ENCODE measurements at regions not wholly inside any gene's neighbourhood (a gene's known extent, or its start where the extent isn't known, plus 50 kb on each side); places are given as distances from the start of the nearest gene placed in this dataset.

DNA sequence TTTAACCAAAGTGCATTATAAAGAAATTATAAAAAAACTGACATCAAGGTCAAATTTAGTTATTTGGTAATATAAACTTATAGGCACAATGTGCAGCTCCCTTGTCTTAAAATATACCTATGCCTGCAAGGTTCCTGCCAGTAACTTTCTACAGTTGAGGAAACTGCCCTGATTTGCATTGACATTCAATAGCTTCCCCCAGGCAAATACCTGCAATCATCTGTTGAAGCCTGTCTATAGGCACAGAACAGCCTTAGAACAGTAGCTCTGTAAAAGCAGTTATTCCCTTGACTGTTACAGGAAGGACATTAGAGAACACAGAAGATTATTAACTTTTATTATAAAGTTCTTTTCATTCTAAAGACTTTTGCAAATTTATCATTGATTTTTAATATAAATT, 1239.5 kb downstream of the PCDH9 start:
- Mint-ChIP-seq H3K9me3 (no peaks in the 10 kb centered on the region), H3K4me3 (no peak overlapping the region), H3K36me3 (ENCODE audit: low read depth) (no peaks in the 10 kb centered on the region), H3K27me3 (ENCODE audit: insufficient read depth) (peaks cover 1% of the 10 kb centered on the region; the same call in 1 of the 2 replicates), H3K4me1 (ENCODE audit: low read depth) (no peaks in the 10 kb centered on the region), H3K27ac (no peak overlapping the region)
- no peak for TF ChIP-seq CTCF (IDR thresholded peaks at IDR 0.05)
- DNase-seq, result no peak

DNA sequence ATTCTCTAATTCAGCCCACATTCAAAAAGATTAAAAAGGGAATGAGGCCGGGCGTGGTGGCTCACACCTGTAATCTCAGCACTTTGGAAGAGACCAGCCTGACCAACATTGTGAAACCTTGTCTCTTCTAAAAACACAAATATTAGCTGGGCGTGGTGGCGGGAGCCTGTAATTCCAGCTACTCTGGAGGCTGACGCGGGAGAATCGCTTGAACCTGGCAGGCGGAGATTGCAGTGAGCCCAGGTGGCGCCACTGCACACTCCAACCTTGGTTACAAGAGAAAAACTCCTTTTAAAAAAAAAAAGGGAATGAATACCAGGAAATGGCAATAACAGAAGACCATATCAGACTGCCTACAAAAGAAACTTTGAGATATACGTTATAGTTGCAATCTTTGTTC, 1244.5 kb downstream of the PCDH9 start:
- no peaks in the 10 kb centered on the region for H3K27me3 Mint-ChIP-seq (ENCODE audit: insufficient read depth)
- H3K4me3 Mint-ChIP-seq, result no peak overlapping the region
- DNase-seq, result no peak
- no peak overlapping the region for H3K27ac Mint-ChIP-seq
- H3K4me1 Mint-ChIP-seq (ENCODE audit: low read depth), result no peaks in the 10 kb centered on the region
- no peaks in the 10 kb centered on the region for H3K36me3 Mint-ChIP-seq (ENCODE audit: low read depth)
- TF ChIP-seq CTCF (IDR thresholded peaks at IDR 0.05), result 0 out of 2 replicates have a peak, but pooled peaks have one; percentile 12
- H3K9me3 Mint-ChIP-seq, result no peaks in the 10 kb centered on the region

- no peaks in the 10 kb centered on the region; the same call in 1 of the 2 replicates for H3K27me3 Mint-ChIP-seq (ENCODE audit: insufficient read depth)
- H3K4me3 Mint-ChIP-seq, result no peak overlapping the region
- no peak for TF ChIP-seq CTCF (IDR thresholded peaks at IDR 0.05)
- H3K9me3 Mint-ChIP-seq, result peaks cover 12% of the 10 kb centered on the region; the same call in 1 of the 2 replicates
- DNase-seq, result no peak
- H3K27ac Mint-ChIP-seq, result no peak overlapping the region
- H3K36me3 Mint-ChIP-seq (ENCODE audit: low read depth), result peaks cover 8% of the 10 kb centered on the region
- no peaks in the 10 kb centered on the region for H3K4me1 Mint-ChIP-seq (ENCODE audit: low read depth)
Observed at GRCh38 chr13:65977525-65977924, 1252.6 kb downstream of the PCDH9 start.

DNA sequence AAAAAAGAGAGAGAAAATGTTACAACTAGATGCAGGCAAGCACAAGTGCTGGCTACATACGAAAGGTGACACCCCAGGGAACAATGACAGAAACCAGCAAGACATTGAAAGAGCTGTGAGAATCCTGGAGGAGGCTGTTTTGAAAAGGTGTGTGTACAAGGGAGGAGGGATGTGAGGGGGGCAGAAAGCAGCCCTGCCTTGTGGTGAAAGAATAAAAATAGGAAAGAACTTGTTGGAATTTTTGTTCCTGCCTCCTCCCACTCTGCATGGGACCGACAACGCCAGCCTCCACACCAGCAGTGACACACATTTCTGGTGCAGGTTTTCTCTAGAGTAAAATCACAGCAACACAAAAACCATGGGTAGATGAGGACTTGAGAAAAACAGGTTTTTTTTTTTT, 1258.6 kb downstream of the PCDH9 start:
- Mint-ChIP-seq H3K9me3 (peaks cover 3% of the 10 kb centered on the region; the same call in 1 of the 2 replicates), H3K27ac (no peak overlapping the region), H3K4me1 (ENCODE audit: low read depth) (peaks cover 19% of the 10 kb centered on the region), H3K27me3 (ENCODE audit: insufficient read depth) (no peaks in the 10 kb centered on the region), H3K36me3 (ENCODE audit: low read depth) (no peaks in the 10 kb centered on the region), H3K4me3 (no peak overlapping the region)
- DNase-seq, result no peak
- no peak for TF ChIP-seq CTCF (IDR thresholded peaks at IDR 0.05)

DNA sequence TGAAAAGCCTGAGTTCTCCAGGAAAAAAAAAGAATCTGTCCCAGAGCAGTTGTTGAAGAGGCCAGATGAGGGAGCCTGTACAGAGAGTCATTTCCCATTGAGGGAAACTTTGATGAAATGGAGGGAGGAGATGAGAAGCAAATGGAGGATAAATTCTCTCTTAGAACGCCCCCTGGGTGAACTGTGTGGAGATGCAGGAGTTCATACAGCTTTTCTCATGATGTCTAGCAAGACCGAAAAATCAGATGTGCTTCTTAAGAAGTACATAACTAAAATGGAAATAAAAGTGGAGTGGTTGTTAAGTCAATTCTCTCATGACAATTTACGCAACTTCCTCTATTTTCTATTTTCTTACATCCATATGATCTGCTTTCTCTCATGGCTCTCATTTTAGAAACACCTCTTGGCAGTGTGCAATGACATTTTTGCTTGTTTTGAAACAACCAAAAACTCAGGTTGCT, 1263.1 kb downstream of the PCDH9 start:
- Mint-ChIP-seq H3K27ac (no peak overlapping the region), H3K36me3 (ENCODE audit: low read depth) (no peaks in the 10 kb centered on the region), H3K27me3 (ENCODE audit: insufficient read depth) (no peaks in the 10 kb centered on the region), H3K4me3 (no peak overlapping the region), H3K4me1 (ENCODE audit: low read depth) (peaks cover 40% of the 10 kb centered on the region), H3K9me3 (no peaks in the 10 kb centered on the region)
- DNase-seq, result peak; percentile 67
- peak; percentile 79 for TF ChIP-seq CTCF (IDR thresholded peaks at IDR 0.05)

- DNase-seq, result peak; percentile 58
- no peaks in the 10 kb centered on the region for H3K9me3 Mint-ChIP-seq
- peak overlapping the region; percentile 44; the same call in 1 of the 2 replicates for H3K27ac Mint-ChIP-seq
- TF ChIP-seq CTCF (IDR thresholded peaks at IDR 0.05), result no peak
- H3K36me3 Mint-ChIP-seq (ENCODE audit: low read depth), result no peaks in the 10 kb centered on the region
- H3K27me3 Mint-ChIP-seq (ENCODE audit: insufficient read depth), result no peaks in the 10 kb centered on the region
- H3K4me1 Mint-ChIP-seq (ENCODE audit: low read depth), result peaks cover 30% of the 10 kb centered on the region
- H3K4me3 Mint-ChIP-seq, result no peak overlapping the region
Observed at GRCh38 chr13:65965501-65965900, 1264.6 kb downstream of the PCDH9 start.
